ENCODE measurements at regions not wholly inside any gene's neighbourhood (a gene's known extent, or its start where the extent isn't known, plus 50 kb on each side); places are given as distances from the start of the nearest gene placed in this dataset.

- DNase-seq, result no peak
These were observed 108.4 kb upstream of the RASGRP1 start for GRCh38 chr15:38672814-38673670.

- no peak for DNase-seq
These were observed 109.8 kb upstream of the RASGRP1 start for GRCh38 chr15:38674448-38674847.

DNA sequence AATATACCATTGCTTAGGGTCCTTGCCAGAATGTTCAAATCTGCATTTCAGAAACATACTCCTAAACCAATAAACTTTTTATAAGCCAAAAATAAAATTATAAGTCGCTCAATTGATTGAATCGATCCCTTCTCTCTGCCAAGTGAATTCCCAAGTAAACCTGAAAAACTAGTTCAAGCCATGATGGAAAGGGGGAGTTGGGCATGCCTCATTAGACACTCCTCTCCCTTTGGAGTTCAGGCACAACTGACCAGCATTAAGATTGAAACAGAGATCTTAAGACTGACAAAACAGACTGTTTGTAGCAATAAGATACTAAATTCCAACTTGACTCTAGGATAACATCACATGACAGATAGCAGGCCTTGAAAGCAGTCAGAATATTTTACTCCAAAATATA, 113.7 kb upstream of the RASGRP1 start:
- no peak for DNase-seq

GRCh38 chr15:38680775-38681174, 116.2 kb upstream of the RASGRP1 start:
- DNase-seq, result no peak

- no peak for DNase-seq
These were observed 117.7 kb upstream of the RASGRP1 start for GRCh38 chr15:38682363-38682762.

- no peak for DNase-seq
These were observed 118.2 kb upstream of the RASGRP1 start for GRCh38 chr15:38682861-38683260.

DNA sequence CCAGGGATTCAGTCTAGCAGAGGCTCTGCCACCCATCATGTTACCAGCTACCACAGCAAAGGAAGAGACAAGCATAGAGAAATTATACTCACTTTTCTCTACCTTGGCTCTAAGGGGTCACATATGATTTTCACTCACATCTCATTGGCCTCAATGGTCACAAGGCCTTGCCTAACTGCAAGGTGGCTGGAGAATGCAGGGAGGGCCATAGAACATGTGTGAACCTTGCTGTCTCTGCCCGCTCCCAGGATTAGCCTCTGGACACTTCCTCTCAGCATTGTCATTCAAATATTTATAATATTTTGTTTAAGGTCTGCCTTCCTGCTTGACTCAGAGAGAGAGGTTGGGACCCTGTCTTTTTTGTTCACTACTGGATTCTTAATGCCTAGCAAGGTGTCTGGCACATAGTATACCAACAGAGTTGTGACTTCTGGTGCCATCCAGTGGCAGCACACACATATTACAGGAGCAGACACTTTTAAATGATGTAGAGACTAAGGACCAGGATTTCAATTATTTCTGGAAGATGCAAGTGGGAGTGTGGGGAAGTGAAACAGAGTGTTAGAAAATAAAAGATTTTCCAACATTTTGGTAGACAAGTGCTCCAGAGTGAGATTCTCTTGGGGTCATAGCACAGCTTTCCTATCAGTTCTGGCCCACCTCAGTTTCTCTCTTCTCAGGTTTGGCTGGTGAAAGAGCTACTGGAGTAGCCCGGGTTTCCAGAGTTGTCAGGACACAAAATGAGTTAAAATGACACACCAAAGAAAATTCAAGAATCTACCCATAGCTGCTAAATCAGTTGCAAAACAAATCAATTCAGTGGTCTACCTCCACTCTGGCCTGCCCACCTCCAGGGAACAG, 119.0 kb upstream of the RASGRP1 start:
- no peak for DNase-seq

DNA sequence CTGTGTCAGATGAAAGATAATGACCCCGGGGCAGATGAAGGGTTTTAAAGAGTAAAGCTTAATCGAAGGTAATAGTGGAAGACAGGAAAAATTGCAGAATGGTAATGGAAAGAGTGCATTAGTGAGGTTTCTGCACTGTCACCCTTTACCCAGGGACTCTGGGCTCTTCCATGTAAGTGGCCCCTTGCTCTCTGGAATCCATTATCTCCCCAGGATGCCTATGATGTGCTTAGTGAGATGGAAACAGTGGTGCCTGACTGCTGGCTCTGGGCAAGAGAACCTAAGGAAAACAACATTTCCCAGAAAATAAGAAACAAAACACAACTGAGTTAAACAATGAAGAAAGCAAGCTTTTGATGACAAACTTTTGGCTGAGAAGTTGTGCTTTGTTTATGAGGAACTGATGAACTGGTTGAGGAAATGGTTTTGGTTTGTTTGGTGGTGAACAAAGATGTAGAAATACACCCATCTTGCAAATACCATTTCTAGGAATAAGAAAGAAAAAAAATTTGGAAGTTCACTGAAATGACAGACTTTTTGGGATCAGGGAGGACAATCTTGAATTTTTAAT, 119.9 kb upstream of the RASGRP1 start:
- no peak for DNase-seq

- DNase-seq, result no peak
These were observed 121.2 kb upstream of the RASGRP1 start for GRCh38 chr15:38685686-38686339.

- DNase-seq, result no peak
These were observed 122.7 kb upstream of the RASGRP1 start for GRCh38 chr15:38687340-38687739.

DNA sequence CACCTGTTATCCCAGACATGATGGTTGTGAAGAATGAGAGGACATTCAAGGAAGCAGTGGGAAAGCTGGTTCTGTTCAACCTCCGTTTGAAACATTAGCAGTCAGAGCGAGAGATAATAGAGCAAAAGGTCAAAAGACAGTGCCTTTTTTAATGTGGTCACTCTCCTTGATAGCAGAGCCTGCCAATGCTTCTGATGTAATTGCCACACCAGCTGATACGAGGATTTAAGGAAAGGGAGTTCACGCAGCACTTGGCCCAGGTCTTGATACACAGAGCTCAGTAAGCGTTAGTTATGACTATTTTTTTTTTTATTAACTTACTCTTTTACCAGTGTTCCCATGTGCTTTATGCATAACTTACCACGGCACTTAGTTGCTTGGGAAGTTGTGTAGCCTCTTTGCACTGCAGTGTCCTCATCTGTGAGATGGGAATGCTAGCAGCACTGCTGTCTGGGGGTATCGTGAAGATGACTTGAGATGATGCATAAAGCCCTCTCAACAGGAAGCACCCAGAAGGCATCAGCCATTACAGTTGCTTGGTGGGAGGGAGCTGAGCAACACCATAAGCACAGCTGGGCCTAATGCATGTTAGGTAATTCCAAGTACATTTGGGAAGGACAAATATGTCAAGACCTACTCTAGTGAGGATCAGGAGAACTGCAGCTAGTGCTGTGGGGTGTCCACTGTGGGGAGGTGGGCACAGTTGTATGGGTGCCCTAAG, 123.3 kb upstream of the RASGRP1 start:
- DNase-seq, result no peak

DNA sequence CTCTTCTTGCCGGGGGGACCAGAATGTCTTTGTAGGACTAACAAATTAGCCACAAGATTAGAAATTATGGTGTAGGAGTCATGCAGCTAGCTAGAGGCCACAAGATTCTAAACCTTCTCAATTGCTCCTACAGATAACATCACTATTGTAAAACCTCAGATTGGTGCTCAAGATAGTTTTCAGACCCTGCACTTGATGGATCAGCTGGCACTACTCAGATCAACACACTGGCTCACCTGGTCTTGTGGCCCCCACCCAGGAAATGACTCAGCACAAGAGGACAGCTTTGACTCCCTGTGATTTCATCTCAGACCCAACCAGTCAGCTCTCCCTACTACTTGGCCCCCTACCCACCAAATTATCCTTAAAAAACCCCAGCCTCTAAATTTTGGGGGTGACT, 124.1 kb upstream of the RASGRP1 start:
- no peak for DNase-seq

DNA sequence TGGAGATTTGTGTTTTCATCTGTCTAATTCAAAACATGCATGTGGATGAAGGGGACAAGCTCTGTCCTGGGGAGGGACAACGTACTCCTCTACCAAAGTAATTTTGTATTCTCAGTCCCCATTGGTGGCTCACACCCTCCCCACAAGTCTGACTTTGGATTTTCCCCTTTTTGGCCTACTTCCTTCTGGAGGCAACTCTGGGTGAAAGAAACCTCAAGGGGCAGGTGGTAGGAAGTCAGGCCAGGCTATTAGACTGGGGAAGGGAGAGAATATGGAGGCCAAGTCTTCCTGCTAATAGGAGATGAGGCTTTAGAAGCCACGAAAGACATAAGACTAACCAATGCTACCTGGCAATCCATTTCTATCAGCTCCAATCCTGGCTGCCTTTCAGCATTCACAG, 124.9 kb upstream of the RASGRP1 start:
- DNase-seq, result no peak

DNA sequence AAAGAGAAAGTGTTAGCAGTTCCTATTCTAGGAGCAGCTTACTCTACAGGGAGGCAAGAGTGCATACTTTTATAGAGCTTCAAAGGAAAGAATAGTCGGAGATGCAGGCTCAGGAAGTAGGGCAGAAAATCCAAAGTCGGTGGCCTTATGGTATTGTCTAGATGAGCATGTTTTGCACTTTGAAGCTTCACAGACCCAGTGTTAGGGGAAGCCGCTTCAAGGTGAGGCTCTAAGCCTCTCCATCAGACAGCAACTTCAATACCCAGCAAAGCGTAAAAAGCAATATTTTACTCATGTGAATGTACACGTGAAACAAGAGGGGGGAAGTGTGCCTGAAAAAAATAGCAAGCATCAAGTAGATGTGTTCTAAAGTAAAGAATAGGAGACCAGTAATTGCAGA, 125.6 kb upstream of the RASGRP1 start:
- no peak for DNase-seq

DNA sequence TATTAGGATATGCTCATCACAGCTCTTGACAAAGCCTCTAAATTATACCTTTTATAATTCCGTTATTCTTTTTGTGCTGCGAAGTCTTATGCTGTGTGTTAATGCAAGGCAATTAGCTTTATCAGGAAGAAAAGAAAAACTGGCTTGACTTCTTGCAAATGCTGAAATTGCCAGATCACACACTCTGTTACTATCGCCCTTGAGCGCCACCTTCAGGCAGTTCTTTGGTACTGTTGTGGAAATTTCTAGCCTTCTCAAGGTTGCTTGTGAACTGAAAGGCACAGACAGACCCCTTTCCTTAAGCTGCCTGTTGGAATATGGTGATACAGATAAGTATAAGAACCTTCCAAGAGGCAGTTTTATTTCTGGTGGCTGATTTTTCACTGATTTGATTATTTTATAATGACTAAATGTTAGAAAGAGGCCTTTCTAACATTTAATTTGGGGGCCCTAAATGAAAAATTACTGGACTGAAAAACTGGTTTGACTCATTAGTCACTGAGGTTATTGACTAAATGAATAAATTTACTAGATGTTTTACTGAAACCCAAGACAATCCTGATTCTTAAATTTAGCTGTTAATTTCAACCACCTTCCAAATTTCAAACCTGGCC, 126.2 kb upstream of the RASGRP1 start:
- no peak for DNase-seq

DNA sequence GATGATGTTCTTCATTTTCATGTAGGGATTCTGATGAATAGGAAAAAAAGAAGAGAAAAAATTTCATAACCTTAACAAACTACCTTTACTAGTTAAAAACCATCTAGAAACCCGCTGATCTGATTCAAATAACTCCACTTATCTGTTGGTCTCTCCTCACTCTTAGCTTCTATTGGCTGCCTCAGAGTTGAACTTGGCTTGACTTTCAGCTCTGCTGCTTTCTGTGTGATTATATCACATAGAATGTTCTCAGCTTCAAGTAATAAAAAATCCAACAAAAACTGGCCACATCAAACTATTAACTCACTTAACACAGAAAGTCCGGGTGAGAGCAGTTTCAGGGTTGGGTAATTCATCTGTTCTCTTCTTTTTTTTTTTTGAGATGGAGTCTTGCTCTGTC, 126.8 kb upstream of the RASGRP1 start:
- DNase-seq, result no peak

GRCh38 chr15:38691965-38692788, 127.6 kb upstream of the RASGRP1 start:
- no peak for DNase-seq

- no peak for DNase-seq
These were observed 128.1 kb upstream of the RASGRP1 start for GRCh38 chr15:38692789-38693062.

DNA sequence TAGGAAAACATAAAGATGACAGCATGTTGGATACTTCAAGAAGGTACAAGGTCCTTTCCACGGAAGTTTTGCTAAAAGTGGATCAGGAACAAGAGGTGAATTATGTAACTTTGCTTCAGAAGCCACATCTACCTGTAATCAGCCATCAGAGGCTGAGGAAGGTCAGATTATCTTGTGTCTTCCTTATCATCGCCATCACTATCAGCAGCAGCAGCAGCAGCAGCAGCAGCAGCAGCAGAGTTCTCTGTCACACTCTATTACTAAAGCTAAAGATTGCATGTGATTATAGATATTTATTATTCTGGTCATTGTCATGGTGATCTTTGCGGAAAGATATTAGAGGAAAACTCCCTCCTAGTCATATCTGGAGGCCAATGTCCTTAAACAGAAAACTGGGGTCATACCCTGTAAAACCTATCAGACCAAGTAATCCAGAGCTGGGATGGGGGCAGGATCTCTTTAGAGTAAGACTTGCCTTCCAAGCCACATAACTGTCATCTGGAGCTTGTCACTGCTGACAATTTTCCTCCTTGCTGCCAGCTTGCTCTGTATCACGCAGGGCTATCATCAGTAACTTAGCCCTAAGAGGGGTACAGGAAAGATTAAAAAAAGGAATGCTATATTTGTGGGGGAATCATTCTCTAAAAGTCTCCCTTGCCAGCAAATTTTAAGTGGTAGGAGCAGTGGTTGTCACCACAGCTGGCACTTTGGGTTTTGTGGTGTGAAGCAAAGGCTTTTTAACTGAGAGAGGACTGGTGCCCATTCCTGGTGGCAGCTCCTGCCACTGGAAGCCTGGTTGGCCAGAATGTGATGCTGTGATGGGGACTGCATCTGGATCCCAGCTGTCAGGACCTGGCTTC, 130.9 kb upstream of the RASGRP1 start:
- DNase-seq, result no peak

GRCh38 chr15:38696109-38696727, 131.6 kb upstream of the RASGRP1 start:
- DNase-seq, result no peak

All from SIG-M5 (cell line).